ENCODE measurements at regions not wholly inside any gene's neighbourhood (a gene's known extent, or its start where the extent isn't known, plus 50 kb on each side); places are given as distances from the start of the nearest gene placed in this dataset.

- H3K23ac ChIP-seq (ENCODE audit: insufficient read length) = no peak overlapping the region
- no peak overlapping the region for H3K4ac ChIP-seq (replicated peaks; ENCODE audit: insufficient read length, low read depth, low read length)
- DNase-seq (ENCODE audit: low read depth in 1 of 2, low spot score in 2 of 2) (no peak), FAIRE-seq (no peak)
- H2BK20ac ChIP-seq (ENCODE audit: low read length) = no peak overlapping the region
- H2BK12ac ChIP-seq (ENCODE audit: low read depth, low read length) = no peak overlapping the region
- no peaks in the 10 kb centered on the region for H4K20me1 ChIP-seq (replicated peaks in 1 of 2; ENCODE audit: control insufficient read depth in 1 of 2, insufficient read depth in 2 of 2, low read length in 2 of 2)
- CTCF ChIA-PET (ENCODE audit: partially characterized antibody) = no interaction called here
- H3K56ac ChIP-seq (replicated peaks; ENCODE audit: insufficient read length, low read depth, low read length) = no peak overlapping the region
- no peak for TF ChIP-seq MAFK (IDR thresholded peaks at IDR 0.05; ENCODE audit: low read depth, low read length)
- no peak for TF ChIP-seq ASH2L (IDR thresholded peaks at IDR 0.05; ENCODE audit: low read length)
- no peak for TF ChIP-seq CTCF (IDR thresholded peaks at IDR 0.05; ENCODE audit: control extremely low read depth in 1 of 3, insufficient read depth in 1 of 3, low read depth in 1 of 3, low read length in 3 of 3)
- no peak for TF ChIP-seq SP1 (IDR thresholded peaks at IDR 0.05; ENCODE audit: low read depth, low read length)
- no peak for TF ChIP-seq TBP (IDR thresholded peaks at IDR 0.05; ENCODE audit: low read depth, low read length)
- TF ChIP-seq RNF2 (IDR thresholded peaks at IDR 0.05; ENCODE audit: borderline replicate concordance, low read depth, low read length, missing control alignments, poor library complexity, severe bottlenecking) = no peak
- H2AK5ac ChIP-seq (ENCODE audit: low read depth, low read length) = no peak overlapping the region
- H2BK5ac ChIP-seq (ENCODE audit: low read depth, low read length) = no peak overlapping the region
- H3K18ac ChIP-seq (ENCODE audit: extremely low read depth, low read length) = no peak overlapping the region; the same call in 1 of the 2 replicates
- peaks cover 0 to 7% (median 2%) of the 10 kb centered on the region in 4 experiments; a peak in 2 of 7 replicates for H3K4me1 ChIP-seq (replicated peaks in 1 of 4; ENCODE audit: control insufficient read depth in 3 of 4, insufficient read depth in 4 of 4, low read length in 3 of 4)
- no peak overlapping the region for H4K8ac ChIP-seq (ENCODE audit: extremely low read depth, insufficient read depth, low read length)
- H3K4me3 ChIP-seq (ENCODE audit: extremely low read depth in 1 of 4, insufficient read depth in 2 of 4, low read depth in 3 of 4, low read length in 4 of 4) = no peak overlapping the region
- 88% methylated on average over 1 of the region's 1 CpG; no CpG with 5 or more reads in 1 of the 2 experiments for WGBS, 2 experiments (ENCODE audit: extremely low coverage in 1 of 2, insufficient coverage in 1 of 2, insufficient read length in 1 of 2, insufficient replicate concordance in 2 of 2, low coverage in 1 of 2, low lambda C conversion rate in 2 of 2, missing lambda C conversion rate in 1 of 2)
- H3K9ac ChIP-seq (replicated peaks in 1 of 4; ENCODE audit: extremely low read depth in 1 of 4, low read depth in 3 of 4, low read length in 3 of 4) = no peak overlapping the region
- POLR2A ChIA-PET (ENCODE audit: partially characterized antibody) = no interaction called here
- H3K79me2 ChIP-seq (ENCODE audit: control insufficient read depth in 1 of 2, insufficient read depth in 2 of 2, low read length in 2 of 2) = no peaks in the 10 kb centered on the region
- no peak overlapping the region for H3K4me2 ChIP-seq (ENCODE audit: insufficient read depth in 1 of 2, low read depth in 2 of 2, low read length in 2 of 2)
- no peaks in the 10 kb centered on the region for H3K9me3 ChIP-seq (ENCODE audit: insufficient read depth in 2 of 2, low read depth in 1 of 2, low read length in 1 of 2)
- H4K91ac ChIP-seq (replicated peaks; ENCODE audit: insufficient read length, low read length) = no peak overlapping the region
- H3K14ac ChIP-seq (ENCODE audit: insufficient read length) = no peak overlapping the region
- no peaks in the 10 kb centered on the region for H3K36me3 ChIP-seq (ENCODE audit: control insufficient read depth in 2 of 4, insufficient read depth in 4 of 4, low read length in 3 of 4)
- H2BK120ac ChIP-seq (replicated peaks; ENCODE audit: low read depth, low read length) = no peak overlapping the region
- no peak overlapping the region for H2AFZ ChIP-seq (ENCODE audit: low read length)
- H2BK15ac ChIP-seq (ENCODE audit: low read length) = no peak overlapping the region
- no peaks in the 10 kb centered on the region for H3K79me1 ChIP-seq (ENCODE audit: low read depth, low read length)
- H3K27me3 ChIP-seq (replicated peaks in 1 of 4; ENCODE audit: control insufficient read depth in 3 of 4, extremely low read depth in 1 of 4, insufficient read depth in 3 of 4, low read length in 3 of 4) = no peaks in the 10 kb centered on the region
- no peak overlapping the region for H4K5ac ChIP-seq (ENCODE audit: insufficient read length, low read depth, low read length)
- no peak overlapping the region for H3K27ac ChIP-seq (ENCODE audit: low read depth, low read length)
- no peaks in the 10 kb centered on the region for H3K23me2 ChIP-seq (ENCODE audit: low read depth, low read length)
Measured at GRCh38 chrX:138484451-138484850, 227.1 kb downstream of the FGF13 start.

Data from H1 (cell line).